ENCODE measurements at regions not wholly inside any gene's neighbourhood (a gene's known extent, or its start where the extent isn't known, plus 50 kb on each side); places are given as distances from the start of the nearest gene placed in this dataset.

DNA sequence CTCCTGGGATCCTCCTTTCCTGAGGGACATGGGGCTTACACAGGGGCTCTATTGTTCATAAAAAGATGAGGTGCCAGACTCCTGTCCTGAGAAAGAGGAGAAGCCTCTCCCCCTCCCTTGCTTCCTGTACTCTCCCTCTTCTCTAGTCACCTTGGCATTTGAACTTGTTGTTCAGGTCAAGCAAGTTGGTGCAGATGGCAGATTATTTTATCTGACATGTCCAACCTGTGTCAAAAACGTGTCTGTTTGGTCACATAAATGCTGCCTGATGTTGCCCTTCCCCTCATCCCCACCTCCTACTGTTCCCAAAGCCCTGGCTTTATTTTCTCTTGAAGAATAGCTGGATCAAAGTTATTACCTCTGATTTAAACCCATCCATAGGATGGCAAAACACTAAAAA is 154.8 kb downstream of the TMX1 start:
- no peak for TF ChIP-seq CTCF (IDR thresholded peaks at IDR 0.05; ENCODE audit: insufficient read depth, low read depth, low read length, missing control alignments)
- peak; percentile 65 for DNase-seq (ENCODE audit: low read depth)
- no peak overlapping the region for H3K4me3 ChIP-seq (ENCODE audit: low read length)

DNA sequence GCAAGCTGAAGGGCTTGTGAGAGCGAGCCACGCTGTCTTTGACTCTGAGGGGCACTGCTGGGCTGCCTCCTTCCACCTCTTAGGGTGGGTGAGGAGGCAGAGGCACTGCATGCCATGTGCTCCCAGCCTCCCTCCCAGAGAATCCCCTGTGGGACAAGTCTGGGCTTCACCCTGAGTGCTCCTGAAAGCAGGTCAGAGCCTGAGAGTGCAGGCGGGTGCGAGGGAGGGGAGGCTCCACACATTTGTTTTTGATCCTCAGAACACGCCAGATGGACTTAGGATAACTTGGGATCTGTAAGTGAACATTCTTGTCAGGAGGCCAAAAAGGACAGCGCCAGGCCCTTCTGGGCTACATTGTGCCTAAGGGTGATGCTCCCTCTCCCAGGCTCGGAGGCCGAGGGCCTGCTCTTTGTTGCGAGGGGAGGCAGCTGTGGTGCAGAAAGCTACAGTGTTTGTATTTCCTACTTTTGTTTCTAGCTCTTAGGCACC is 155.4 kb downstream of the TMX1 start:
- peak overlapping the region; percentile 7 for H3K4me3 ChIP-seq (ENCODE audit: low read length)
- no peak for TF ChIP-seq CTCF (IDR thresholded peaks at IDR 0.05; ENCODE audit: insufficient read depth, low read depth, low read length, missing control alignments)
- peak; percentile 97 for DNase-seq (ENCODE audit: low read depth)

- DNase-seq (ENCODE audit: low read depth), result peak; percentile 92
These were observed 156.3 kb downstream of the TMX1 start for GRCh38 chr14:51396222-51396815.

GRCh38 chr14:51398898-51399297 is 158.9 kb downstream of the TMX1 start:
- peak; percentile 32 for TF ChIP-seq CTCF (IDR thresholded peaks at IDR 0.05; ENCODE audit: insufficient read depth, low read depth, low read length, missing control alignments)
- DNase-seq (ENCODE audit: low read depth), result peak; percentile 100
- no peak overlapping the region for H3K4me3 ChIP-seq (ENCODE audit: low read length)

More at GRCh38 chr14:51396222-51396815, 156.3 kb downstream of the TMX1 start:
- TF ChIP-seq CTCF (IDR thresholded peaks at IDR 0.05; ENCODE audit: insufficient read depth, low read depth, low read length, missing control alignments), result no peak
- no peak overlapping the region for H3K4me3 ChIP-seq (ENCODE audit: low read length)

DNA sequence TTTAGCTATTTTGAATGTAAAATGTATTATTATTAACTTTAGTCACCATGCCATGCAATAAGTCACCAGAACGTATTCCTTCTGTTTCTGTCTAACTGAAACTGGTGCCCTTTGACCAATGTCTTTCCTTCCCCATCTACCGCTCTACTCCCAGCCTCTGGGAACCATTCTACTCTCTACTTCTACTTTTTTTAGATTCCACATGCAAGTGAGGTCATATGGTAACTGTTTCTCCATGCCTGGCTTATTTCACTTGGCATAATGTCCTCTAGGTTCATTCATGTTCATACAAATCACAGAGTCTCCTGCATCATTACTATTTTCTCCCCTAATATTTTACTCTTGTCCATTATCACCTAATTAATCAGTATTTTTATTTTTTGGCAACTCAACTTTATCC is 160.1 kb downstream of the TMX1 start:
- no peak for TF ChIP-seq CTCF (IDR thresholded peaks at IDR 0.05; ENCODE audit: insufficient read depth, low read depth, low read length, missing control alignments)
- H3K4me3 ChIP-seq (ENCODE audit: low read length), result no peak overlapping the region
- peak; percentile 30 for DNase-seq (ENCODE audit: low read depth)

DNA sequence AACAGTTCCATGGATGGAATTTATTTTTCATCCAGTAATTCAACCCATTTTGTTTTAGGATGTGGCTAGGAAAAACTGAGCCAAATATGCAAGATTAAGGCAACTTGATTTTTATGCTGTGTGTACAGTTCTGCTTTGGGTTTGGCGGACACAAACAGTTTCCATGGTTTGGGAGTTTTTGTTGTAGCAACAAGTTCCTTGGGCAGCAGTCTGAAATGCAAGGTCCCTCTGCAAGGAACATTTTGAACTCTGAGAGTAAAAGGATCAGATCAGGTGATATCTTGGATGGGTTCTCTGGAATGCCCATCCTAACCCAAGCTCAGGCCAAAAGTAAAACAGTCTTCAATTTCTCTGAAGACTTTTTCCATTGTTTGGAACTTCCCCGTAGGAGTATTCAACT is 161.2 kb downstream of the TMX1 start:
- TF ChIP-seq CTCF (IDR thresholded peaks at IDR 0.05; ENCODE audit: insufficient read depth, low read depth, low read length, missing control alignments), result no peak
- DNase-seq (ENCODE audit: low read depth), result no peak
- H3K4me3 ChIP-seq (ENCODE audit: low read length), result no peak overlapping the region

- DNase-seq (ENCODE audit: low read depth), result no peak
- no peak overlapping the region for H3K4me3 ChIP-seq (ENCODE audit: low read length)
- no peak for TF ChIP-seq CTCF (IDR thresholded peaks at IDR 0.05; ENCODE audit: insufficient read depth, low read depth, low read length, missing control alignments)
These were observed 161.7 kb downstream of the TMX1 start for GRCh38 chr14:51401756-51402155.

Measured in epithelial cell of esophagus (primary cell).